MCF 10A (cell line): ENCODE measurements at regions not wholly inside any gene's neighbourhood (a gene's known extent, or its start where the extent isn't known, plus 50 kb on each side); places are given as distances from the start of the nearest gene placed in this dataset.

Experiments used
- BruUV-seq: library from RNA; stranded (reverse); fragments of 400-500 nt; replicated peaks from 2 replicates; lab custom pipeline; 2021; lab: Mats Ljungman, UMichigan
- CTCF ChIA-PET: fragments of 300-600 bp; sonication (Branson Sonifier 250); formaldehyde crosslinking; extraction: SDS; loops from one replicate; lab custom pipeline; 2021; ENCODE audit warnings: antibody characterized with exemption, inconsistent platforms; lab: Yijun Ruan, JAX
- POLR2A ChIA-PET: fragments of 300-600, 350-650 bp; sonication (Branson Sonifier 250); formaldehyde crosslinking; extraction: SDS; loops from one replicate; lab custom pipeline; 2020; ENCODE audit warnings: antibody characterized with exemption, inconsistent platforms; lab: Yijun Ruan, JAX
- DNase-seq: peaks from one replicate; pipeline ENCODE4 v3.0.0-alpha.2; 2018; ENCODE audit not compliant: unreplicated experiment
- H3K27ac Mint-ChIP-seq: one replicate; pipeline ENCODE4 v1.8.0; 2022; ENCODE audit warnings: mild to moderate bottlenecking, low read depth, mixed read lengths; ENCODE audit not compliant: unreplicated experiment
- H3K27me3 Mint-ChIP-seq: one replicate; pipeline ENCODE4 v1.8.0; 2022; ENCODE audit warnings: mixed read lengths; ENCODE audit not compliant: insufficient read depth, unreplicated experiment
- H3K36me3 Mint-ChIP-seq: one replicate; pipeline ENCODE4 v1.8.0; 2022; ENCODE audit warnings: mild to moderate bottlenecking, moderate library complexity, mixed read lengths; ENCODE audit not compliant: insufficient read depth, unreplicated experiment
- H3K4me1 Mint-ChIP-seq: one replicate; pipeline ENCODE4 v1.8.0; 2022; ENCODE audit warnings: mixed read lengths; ENCODE audit not compliant: insufficient read depth, unreplicated experiment
- H3K4me3 Mint-ChIP-seq: one replicate; pipeline ENCODE4 v1.8.0; 2022; ENCODE audit warnings: mild to moderate bottlenecking, moderate library complexity, mixed read lengths; ENCODE audit not compliant: unreplicated experiment
- H3K9me3 Mint-ChIP-seq: one replicate; pipeline ENCODE4 v1.8.0; 2022; ENCODE audit warnings: mixed read lengths; ENCODE audit not compliant: unreplicated experiment
- intact Hi-C: fragments of 100-400 bp; cut with micrococcal nuclease; formaldehyde crosslinking; loops from 2 replicates; pipeline ENCODE4 v1.14.1; 2022
- TF ChIP-seq, protein P1 (sequence below): fragments of 200-600 bp; IDR thresholded peaks from one replicate; pipeline ENCODE4 v1.8.0; 2022; ENCODE audit warnings: antibody characterized with exemption, mild to moderate bottlenecking; ENCODE audit not compliant: unreplicated experiment

DNA sequence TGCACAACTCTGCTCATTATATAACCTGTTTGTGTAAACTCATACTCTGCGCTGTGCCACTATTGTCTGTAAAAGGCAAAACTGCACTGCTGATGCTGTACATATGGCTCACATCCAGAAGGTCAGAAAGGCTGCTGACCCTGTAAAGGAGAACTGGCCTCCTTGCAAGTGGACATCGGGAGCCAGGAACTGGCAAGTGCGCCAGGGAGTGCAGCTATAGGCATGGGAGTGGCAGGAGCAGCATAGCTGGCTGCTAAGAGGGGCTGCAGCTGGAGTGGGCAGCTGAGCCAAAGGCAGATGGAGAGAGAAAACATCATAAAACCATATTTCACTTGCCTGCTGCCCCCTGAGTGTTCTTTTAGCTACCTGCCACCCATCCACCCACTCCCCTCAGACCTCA, 2183.4 kb upstream of the ACO1 start:
- Mint-ChIP-seq H3K9me3 (peaks cover 8% of the 10 kb centered on the region), H3K36me3 (peaks cover 6% of the 10 kb centered on the region), H3K4me3 (no peak overlapping the region), H3K4me1 (no peaks in the 10 kb centered on the region), H3K27me3 (peaks cover 10% of the 10 kb centered on the region), H3K27ac (no peak overlapping the region)
- intact Hi-C loops: no loop called here
- no TSS peak for BruUV-seq
- POLR2A ChIA-PET: no interaction called here
- CTCF ChIA-PET: interaction anchor here (0.6 kb wide), 1 partner anchor 500 kb away, joined by 3 read pairs; no protein-coding TSS in a partner anchor
- no peak for DNase-seq
- TF ChIP-seq, protein P1, sequence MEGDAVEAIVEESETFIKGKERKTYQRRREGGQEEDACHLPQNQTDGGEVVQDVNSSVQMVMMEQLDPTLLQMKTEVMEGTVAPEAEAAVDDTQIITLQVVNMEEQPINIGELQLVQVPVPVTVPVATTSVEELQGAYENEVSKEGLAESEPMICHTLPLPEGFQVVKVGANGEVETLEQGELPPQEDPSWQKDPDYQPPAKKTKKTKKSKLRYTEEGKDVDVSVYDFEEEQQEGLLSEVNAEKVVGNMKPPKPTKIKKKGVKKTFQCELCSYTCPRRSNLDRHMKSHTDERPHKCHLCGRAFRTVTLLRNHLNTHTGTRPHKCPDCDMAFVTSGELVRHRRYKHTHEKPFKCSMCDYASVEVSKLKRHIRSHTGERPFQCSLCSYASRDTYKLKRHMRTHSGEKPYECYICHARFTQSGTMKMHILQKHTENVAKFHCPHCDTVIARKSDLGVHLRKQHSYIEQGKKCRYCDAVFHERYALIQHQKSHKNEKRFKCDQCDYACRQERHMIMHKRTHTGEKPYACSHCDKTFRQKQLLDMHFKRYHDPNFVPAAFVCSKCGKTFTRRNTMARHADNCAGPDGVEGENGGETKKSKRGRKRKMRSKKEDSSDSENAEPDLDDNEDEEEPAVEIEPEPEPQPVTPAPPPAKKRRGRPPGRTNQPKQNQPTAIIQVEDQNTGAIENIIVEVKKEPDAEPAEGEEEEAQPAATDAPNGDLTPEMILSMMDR: no peak

DNA sequence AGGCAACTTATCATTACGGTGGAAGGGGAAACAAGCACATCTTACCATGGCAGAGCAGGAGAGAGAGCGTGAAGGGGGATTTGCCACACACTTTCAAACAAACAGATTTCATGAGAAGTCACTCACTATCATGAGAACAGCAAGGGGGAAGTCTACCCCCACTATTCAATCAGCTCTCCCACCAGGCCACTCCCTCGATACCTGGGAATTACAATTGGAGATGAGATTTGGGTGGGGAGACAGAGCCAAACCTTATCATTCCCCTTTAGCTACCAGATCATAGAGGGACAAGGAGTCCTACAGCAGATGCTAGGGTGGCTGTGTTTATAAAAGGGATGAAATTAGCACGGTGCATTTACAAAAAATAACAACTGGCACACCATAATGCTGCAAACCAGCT, 2149.4 kb upstream of the ACO1 start:
- ChIA-PET POLR2A (no interaction called here), CTCF (interaction anchor here (0.9 kb wide), 1 partner anchor 32 kb away, joined by 3 read pairs; no protein-coding TSS in a partner anchor)
- DNase-seq: no peak
- H3K27ac Mint-ChIP-seq: peak overlapping the region; percentile 37
- peaks cover 46% of the 10 kb centered on the region for H3K27me3 Mint-ChIP-seq
- H3K4me3 Mint-ChIP-seq: no peak overlapping the region
- no peaks in the 10 kb centered on the region for H3K36me3 Mint-ChIP-seq
- H3K4me1 Mint-ChIP-seq: no peaks in the 10 kb centered on the region
- no peaks in the 10 kb centered on the region for H3K9me3 Mint-ChIP-seq
- TF ChIP-seq, protein P1: no peak
- intact Hi-C loops: no loop called here
- BruUV-seq: no TSS peak

DNA sequence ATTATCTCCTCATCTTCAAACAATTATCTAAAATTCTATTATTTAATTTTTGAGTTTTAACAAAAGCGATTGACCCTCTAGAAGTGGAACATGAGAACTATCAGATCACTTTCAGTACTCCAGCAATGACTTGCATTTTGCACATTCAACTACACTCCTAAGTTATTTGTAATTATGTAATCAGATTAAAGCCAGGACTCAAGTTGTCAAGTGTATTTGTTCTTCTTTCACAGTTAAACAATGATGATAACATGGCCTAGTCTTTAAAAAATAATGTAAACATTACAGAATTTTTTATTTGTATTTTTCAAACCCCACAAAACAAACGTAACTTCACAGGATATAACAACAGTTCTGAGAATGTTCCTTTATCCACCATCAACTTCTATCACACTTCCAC, 2148.9 kb upstream of the ACO1 start:
- DNase-seq: no peak
- ChIA-PET POLR2A (no interaction called here), CTCF (no interaction called here)
- Mint-ChIP-seq H3K4me1 (no peaks in the 10 kb centered on the region), H3K9me3 (no peaks in the 10 kb centered on the region), H3K4me3 (no peak overlapping the region), H3K27me3 (peaks cover 51% of the 10 kb centered on the region), H3K36me3 (no peaks in the 10 kb centered on the region), H3K27ac (no peak overlapping the region)
- intact Hi-C loops: no loop called here
- BruUV-seq: no TSS peak
- TF ChIP-seq, protein P1: no peak

DNA sequence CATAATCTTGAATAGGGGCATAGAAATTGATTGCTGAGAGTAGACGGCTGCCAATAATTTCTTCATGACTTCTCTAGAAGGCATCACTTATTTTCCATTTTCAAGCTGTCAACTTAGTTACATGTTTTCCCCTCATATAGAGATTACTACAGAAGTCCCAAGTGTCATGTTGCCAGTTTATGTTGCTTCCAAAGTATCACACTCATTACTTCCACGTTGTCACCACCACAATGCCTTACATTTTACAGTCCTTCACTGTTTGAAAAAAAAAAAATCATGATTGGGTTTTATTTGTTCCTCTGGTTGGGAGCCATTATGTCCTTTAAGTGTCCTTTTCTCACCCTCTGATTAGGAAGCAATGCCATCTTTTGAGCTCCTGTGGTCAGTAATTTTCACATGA, 2144.6 kb upstream of the ACO1 start:
- no TSS peak for BruUV-seq
- Mint-ChIP-seq H3K27me3 (peaks cover 46% of the 10 kb centered on the region), H3K4me1 (no peaks in the 10 kb centered on the region), H3K36me3 (no peaks in the 10 kb centered on the region), H3K9me3 (no peaks in the 10 kb centered on the region), H3K4me3 (no peak overlapping the region), H3K27ac (no peak overlapping the region)
- DNase-seq: no peak
- TF ChIP-seq, protein P1: no peak
- ChIA-PET CTCF (interaction anchor here (0.6 to 0.8 kb wide), 2 partner anchors 85 to 767 kb away, joined by 3 to 4 read pairs; no protein-coding TSS in a partner anchor), POLR2A (no interaction called here)
- intact Hi-C loops: no loop called here
